Cerebellar cortex (tissue), 1 donor: ENCODE measurements at regions not wholly inside any gene's neighbourhood (a gene's known extent, or its start where the extent isn't known, plus 50 kb on each side); places are given as distances from the start of the nearest gene placed in this dataset.
"Not testable (repeated sequence)": the region's sequence is repeated elsewhere in the genome, so short reads cannot be mapped to it uniquely, and the experiment has no call there.

Source experiments
- DNase-seq: peaks from one replicate; pipeline ENCODE4 v3.0.0-alpha.2; 2015; ENCODE audit warnings: low spot score

- DNase-seq, result no peak
These were observed 142.2 kb downstream of the FAM76B start for GRCh38 chr11:95647355-95647754.

- DNase-seq, result peak; percentile 66
These were observed 148.1 kb downstream of the FAM76B start for GRCh38 chr11:95641495-95641894.

- DNase-seq, result no peak
These were observed 151.1 kb downstream of the FAM76B start for GRCh38 chr11:95638501-95638900.

GRCh38 chr11:95625164-95625900 is 164.2 kb downstream of the FAM76B start:
- no peak for DNase-seq

- no peak for DNase-seq
These were observed 173.3 kb downstream of the FAM76B start for GRCh38 chr11:95616256-95616804.

- DNase-seq, result no peak
These were observed 177.8 kb downstream of the FAM76B start for GRCh38 chr11:95611827-95612226.

GRCh38 chr11:95610185-95610584 is 179.4 kb downstream of the FAM76B start:
- DNase-seq, result not testable (repeated sequence)

- DNase-seq, result no peak
These were observed 181.5 kb downstream of the FAM76B start for GRCh38 chr11:95608093-95608492.

- no peak for DNase-seq
These were observed 182.8 kb downstream of the FAM76B start for GRCh38 chr11:95606824-95607223.

- no peak for DNase-seq
These were observed 184.2 kb downstream of the FAM76B start for GRCh38 chr11:95605271-95605940.

GRCh38 chr11:95599959-95600586 is 189.5 kb downstream of the FAM76B start:
- DNase-seq, result peak; percentile 7

- DNase-seq, result no peak
These were observed 193.6 kb downstream of the FAM76B start for GRCh38 chr11:95595973-95596489.

GRCh38 chr11:95595541-95595940 is 194.0 kb downstream of the FAM76B start:
- no peak for DNase-seq

GRCh38 chr11:95593111-95593510 is 196.5 kb downstream of the FAM76B start:
- DNase-seq, result peak; percentile 6

- no peak for DNase-seq
These were observed 197.1 kb downstream of the FAM76B start for GRCh38 chr11:95592471-95592870.

- DNase-seq, result no peak
These were observed 199.5 kb downstream of the FAM76B start for GRCh38 chr11:95589893-95590612.

- no peak for DNase-seq
These were observed 200.8 kb downstream of the FAM76B start for GRCh38 chr11:95588821-95589220.

- DNase-seq, result no peak
These were observed 202.9 kb downstream of the FAM76B start for GRCh38 chr11:95586661-95587060.

GRCh38 chr11:95586155-95586554 is 203.4 kb downstream of the FAM76B start:
- DNase-seq, result no peak

- DNase-seq, result no peak
These were observed 203.9 kb downstream of the FAM76B start for GRCh38 chr11:95585752-95586077.

GRCh38 chr11:95585069-95585751 is 204.4 kb downstream of the FAM76B start:
- DNase-seq, result no peak
